A673 (cell line): ENCODE measurements at regions not wholly inside any gene's neighbourhood (a gene's known extent, or its start where the extent isn't known, plus 50 kb on each side); places are given as distances from the start of the nearest gene placed in this dataset.

Source experiments
- BruUV-seq: library from RNA; stranded (reverse); fragments of 400-500 nt; replicated peaks from 2 replicates; lab custom pipeline; 2021; lab: Mats Ljungman, UMichigan
- CTCF ChIA-PET: fragments of 300-600 bp; sonication (Branson Sonifier 250); formaldehyde crosslinking; loops from one replicate; lab custom pipeline; 2022; ENCODE audit warnings: antibody characterized with exemption; lab: Charles Lee
- POLR2A ChIA-PET: fragments of 300-600 bp; sonication (Branson Sonifier 250); formaldehyde crosslinking; loops from one replicate; lab custom pipeline; 2022; ENCODE audit warnings: antibody characterized with exemption; ENCODE audit not compliant: low non-redundant PET; lab: Charles Lee
- DNase-seq: peaks from one replicate; pipeline ENCODE4 v3.0.0-alpha.2; 2015; ENCODE audit warnings: low spot score
- H3K27ac ChIP-seq: fragments of 200-600 bp; sonication (generic); 2 replicates; pipeline ENCODE4 v1.5.1; 2016; ENCODE audit warnings: mixed run types, low read depth, mild to moderate bottlenecking, mixed read lengths, antibody characterized with exemption, low read length; ENCODE audit not compliant: poor library complexity, severe bottlenecking
- H3K27me3 ChIP-seq: fragments of 200-600 bp; sonication (generic); replicated peaks from 2 replicates; pipeline ENCODE4 v1.6.1; 2017; ENCODE audit warnings: mixed run types, low read depth, mild to moderate bottlenecking, mixed read lengths, antibody characterized with exemption, low read length; ENCODE audit not compliant: insufficient read depth, poor library complexity
- H3K36me3 ChIP-seq: fragments of 200-600 bp; sonication (generic); 2 replicates; pipeline ENCODE4 v1.6.1; 2016; ENCODE audit warnings: mixed run types, mild to moderate bottlenecking, mixed read lengths, antibody characterized with exemption, low read length; ENCODE audit not compliant: insufficient read depth, poor library complexity, severe bottlenecking
- H3K4me1 ChIP-seq: fragments of 200-600 bp; sonication (generic); 2 replicates; pipeline ENCODE4 v1.6.1; 2017; ENCODE audit warnings: mixed run types, mild to moderate bottlenecking, mixed read lengths, antibody characterized with exemption, low read length; ENCODE audit not compliant: insufficient read depth, poor library complexity, severe bottlenecking
- H3K4me3 ChIP-seq: fragments of 200-600 bp; sonication (generic); 2 replicates; pipeline ENCODE4 v1.5.1; 2016; ENCODE audit warnings: low read depth, mixed run types, mild to moderate bottlenecking, mixed read lengths, low read length; ENCODE audit not compliant: poor library complexity, severe bottlenecking
- H3K9me3 ChIP-seq: fragments of 200-600 bp; sonication (generic); 2 replicates; pipeline ENCODE4 v1.6.1; 2016; ENCODE audit warnings: mixed run types, low read depth, mild to moderate bottlenecking, mixed read lengths, antibody characterized with exemption, low read length; ENCODE audit not compliant: poor library complexity, severe bottlenecking
- CTCF ChIP-seq: fragments of 300-800, 200-600 bp; sonication (generic); conservative IDR thresholded peaks from 2 replicates; pipeline ENCODE4 v1.5.1; 2017; ENCODE audit warnings: low read depth, mild to moderate bottlenecking, antibody characterized with exemption, low read length, moderate library complexity, mixed read lengths
- EZH2 ChIP-seq: fragments of 200-600 bp; sonication (generic); IDR thresholded peaks from 2 replicates; pipeline ENCODE4 v1.6.1; 2017; ENCODE audit warnings: borderline replicate concordance, low read depth, mild to moderate bottlenecking, mixed read lengths, antibody characterized with exemption, low read length; ENCODE audit not compliant: poor library complexity, severe bottlenecking
- intact Hi-C: fragments of 100-400 bp; cut with micrococcal nuclease; formaldehyde crosslinking; loops from one replicate; pipeline ENCODE4 v1.10.0; 2022; ENCODE audit not compliant: unreplicated experiment

GRCh38 chr6:148203281-148203925, 139.2 kb upstream of the SASH1 start:
- H3K4me3 ChIP-seq, result no peak overlapping the region
- ChIA-PET CTCF (no interaction called here), POLR2A (no interaction called here)
- BruUV-seq, result no TSS peak
- no peak for TF ChIP-seq CTCF
- no peak for TF ChIP-seq EZH2
- H3K27me3 ChIP-seq, result no peaks in the 10 kb centered on the region
- no peaks in the 10 kb centered on the region for H3K4me1 ChIP-seq
- no peak overlapping the region for H3K27ac ChIP-seq
- H3K9me3 ChIP-seq, result no peaks in the 10 kb centered on the region
- intact Hi-C loops, result no loop called here
- no peak for DNase-seq
- no peaks in the 10 kb centered on the region for H3K36me3 ChIP-seq

- Histone ChIP-seq H3K36me3 (no peaks in the 10 kb centered on the region), H3K9me3 (no peaks in the 10 kb centered on the region), H3K27ac (no peak overlapping the region), H3K4me1 (no peaks in the 10 kb centered on the region), H3K4me3 (no peak overlapping the region), H3K27me3 (no peaks in the 10 kb centered on the region)
- peak; percentile 38 for DNase-seq
- ChIA-PET CTCF (no interaction called here), POLR2A (no interaction called here)
- TF ChIP-seq CTCF (no peak), EZH2 (no peak)
- intact Hi-C loops, result no loop called here
- no TSS peak for BruUV-seq
Measured at GRCh38 chr6:148203970-148204369, 138.7 kb upstream of the SASH1 start.

- Histone ChIP-seq H3K4me1 (no peaks in the 10 kb centered on the region), H3K9me3 (no peaks in the 10 kb centered on the region), H3K27me3 (no peaks in the 10 kb centered on the region), H3K36me3 (no peaks in the 10 kb centered on the region), H3K27ac (no peak overlapping the region), H3K4me3 (no peak overlapping the region)
- intact Hi-C loops, result no loop called here
- ChIA-PET POLR2A (no interaction called here), CTCF (no interaction called here)
- no peak for DNase-seq
- TF ChIP-seq CTCF (no peak), EZH2 (no peak)
- no TSS peak for BruUV-seq
Measured at GRCh38 chr6:148208298-148208697, 134.3 kb upstream of the SASH1 start.
